ENCODE measurements at regions not wholly inside any gene's neighbourhood (a gene's known extent, or its start where the extent isn't known, plus 50 kb on each side); places are given as distances from the start of the nearest gene placed in this dataset.

- TF ChIP-seq CTCF (IDR thresholded peaks at IDR 0.05) (no peak), EP300 (IDR thresholded peaks at IDR 0.05) (no peak)
Measured at GRCh38 chr15:98592136-98592535, 56.2 kb upstream of the IGF1R start.

All from gastroesophageal sphincter (tissue), 3 donors.